ENCODE measurements at regions not wholly inside any gene's neighbourhood (a gene's known extent, or its start where the extent isn't known, plus 50 kb on each side); places are given as distances from the start of the nearest gene placed in this dataset.
"Not testable (repeated sequence)": the region's sequence is repeated elsewhere in the genome, so short reads cannot be mapped to it uniquely, and the experiment has no call there.

- Histone ChIP-seq H3K27ac (ENCODE audit: low read depth in 1 of 2, low read length in 2 of 2) (no peak overlapping the region), H3K9me3 (ENCODE audit: control insufficient read depth in 1 of 2, insufficient read depth in 1 of 2, low read length in 2 of 2) (peaks cover 0 to 3% of the 10 kb centered on the region in 2 experiments), H3K4me1 (ENCODE audit: insufficient read depth, low read length) (no peaks in the 10 kb centered on the region), H3K4me3 (ENCODE audit: low read length) (no peak overlapping the region), H3K27me3 (ENCODE audit: control insufficient read depth in 1 of 2, insufficient read depth in 2 of 2, low read length in 2 of 2) (no peaks in the 10 kb centered on the region), H3K36me3 (ENCODE audit: insufficient read depth, low read length) (no peaks in the 10 kb centered on the region)
- Mint-ChIP-seq H3K4me1 (ENCODE audit: low read depth) (no peaks in the 10 kb centered on the region), H3K4me3 (no peak overlapping the region), H3K36me3 (ENCODE audit: low read depth) (no peaks in the 10 kb centered on the region), H3K27ac (no peak overlapping the region), H3K9me3 (peaks cover 2% of the 10 kb centered on the region), H3K27me3 (no peaks in the 10 kb centered on the region)
- ChIA-PET CTCF (no interaction called here), POLR2A (no interaction called here)
- intact Hi-C loops (cut with DNase I, micrococcal nuclease) = no loop called here
- no peak for DNase-seq
- no peak for ATAC-seq (ENCODE audit: poor library complexity)
- TF ChIP-seq CTCF (IDR thresholded peaks at IDR 0.05) = no peak
Observed at GRCh38 chr5:25688156-25688555, 1043.4 kb upstream of the CDH10 start.

- Histone ChIP-seq H3K36me3 (ENCODE audit: insufficient read depth, low read length) (no peaks in the 10 kb centered on the region), H3K4me1 (ENCODE audit: insufficient read depth, low read length) (no peaks in the 10 kb centered on the region), H3K4me3 (ENCODE audit: low read length) (no peak overlapping the region), H3K9me3 (ENCODE audit: control insufficient read depth in 1 of 2, insufficient read depth in 1 of 2, low read length in 2 of 2) (peaks cover 0 to 5% of the 10 kb centered on the region in 2 experiments), H3K27me3 (ENCODE audit: control insufficient read depth in 1 of 2, insufficient read depth in 2 of 2, low read length in 2 of 2) (no peaks in the 10 kb centered on the region), H3K27ac (ENCODE audit: low read depth in 1 of 2, low read length in 2 of 2) (no peak overlapping the region)
- Mint-ChIP-seq H3K27me3 (no peaks in the 10 kb centered on the region), H3K36me3 (ENCODE audit: low read depth) (no peaks in the 10 kb centered on the region), H3K9me3 (peaks cover 6% of the 10 kb centered on the region), H3K4me1 (ENCODE audit: low read depth) (no peaks in the 10 kb centered on the region), H3K4me3 (no peak overlapping the region), H3K27ac (no peak overlapping the region)
- TF ChIP-seq CTCF (IDR thresholded peaks at IDR 0.05) = no peak
- POLR2A ChIA-PET = no interaction called here
- ATAC-seq (ENCODE audit: poor library complexity) = no peak
- DNase-seq = no peak
- CTCF ChIA-PET = no interaction called here
- intact Hi-C loops (cut with DNase I, micrococcal nuclease) = no loop called here
Observed at GRCh38 chr5:25669645-25670401, 1025.0 kb upstream of the CDH10 start.

- H3K4me3 Mint-ChIP-seq = no peak overlapping the region
- intact Hi-C loops (cut with DNase I, micrococcal nuclease) = no loop called here
- no peaks in the 10 kb centered on the region for H3K4me1 ChIP-seq (ENCODE audit: insufficient read depth, low read length)
- ATAC-seq (ENCODE audit: poor library complexity) = no peak
- H3K27me3 ChIP-seq (ENCODE audit: control insufficient read depth in 1 of 2, insufficient read depth in 2 of 2, low read length in 2 of 2) = no peaks in the 10 kb centered on the region
- no peak overlapping the region for H3K27ac Mint-ChIP-seq
- no peak overlapping the region for H3K27ac ChIP-seq (ENCODE audit: low read depth in 1 of 2, low read length in 2 of 2)
- no peaks in the 10 kb centered on the region for H3K27me3 Mint-ChIP-seq
- H3K4me3 ChIP-seq (ENCODE audit: low read length) = no peak overlapping the region
- CTCF ChIA-PET = no interaction called here
- no peak for TF ChIP-seq CTCF (IDR thresholded peaks at IDR 0.05)
- peaks cover 10% of the 10 kb centered on the region for H3K9me3 Mint-ChIP-seq
- peaks cover 3 to 4% of the 10 kb centered on the region in 2 experiments for H3K9me3 ChIP-seq (ENCODE audit: control insufficient read depth in 1 of 2, insufficient read depth in 1 of 2, low read length in 2 of 2)
- DNase-seq = no peak
- POLR2A ChIA-PET = no interaction called here
- H3K4me1 Mint-ChIP-seq (ENCODE audit: low read depth) = no peaks in the 10 kb centered on the region
- H3K36me3 Mint-ChIP-seq (ENCODE audit: low read depth) = no peaks in the 10 kb centered on the region
- H3K36me3 ChIP-seq (ENCODE audit: insufficient read depth, low read length) = no peaks in the 10 kb centered on the region
Observed at GRCh38 chr5:25662610-25663009, 1017.8 kb upstream of the CDH10 start.

GRCh38 chr5:25650316-25650715 is 1005.5 kb upstream of the CDH10 start:
- H3K27ac ChIP-seq (ENCODE audit: low read depth in 1 of 2, low read length in 2 of 2); intact Hi-C loops (cut with DNase I, micrococcal nuclease); H3K4me3 Mint-ChIP-seq; H3K36me3 Mint-ChIP-seq (ENCODE audit: low read depth); H3K4me1 ChIP-seq (ENCODE audit: insufficient read depth, low read length); POLR2A ChIA-PET; H3K4me3 ChIP-seq (ENCODE audit: low read length); H3K27me3 Mint-ChIP-seq; H3K36me3 ChIP-seq (ENCODE audit: insufficient read depth, low read length); CTCF ChIA-PET; H3K4me1 Mint-ChIP-seq (ENCODE audit: low read depth); ATAC-seq (ENCODE audit: poor library complexity); H3K27me3 ChIP-seq (ENCODE audit: control insufficient read depth in 1 of 2, insufficient read depth in 2 of 2, low read length in 2 of 2); DNase-seq; H3K27ac Mint-ChIP-seq: not testable (repeated sequence)
- peaks cover 0 to 11% of the 10 kb centered on the region in 2 experiments for H3K9me3 ChIP-seq (ENCODE audit: control insufficient read depth in 1 of 2, insufficient read depth in 1 of 2, low read length in 2 of 2)
- peaks cover 20% of the 10 kb centered on the region for H3K9me3 Mint-ChIP-seq

Data from CD4-positive, alpha-beta T cell (primary cell).